HG03175 (cell line): ENCODE measurements at regions not wholly inside any gene's neighbourhood (a gene's known extent, or its start where the extent isn't known, plus 50 kb on each side); places are given as distances from the start of the nearest gene placed in this dataset.

Experiments used
- ATAC-seq: cut with Tn5 transposase; IDR thresholded peaks from one replicate; pipeline ENCODE4 v1.9.1; 2021; ENCODE audit warnings: mild to moderate bottlenecking, moderate library complexity; ENCODE audit not compliant: unreplicated experiment

DNA sequence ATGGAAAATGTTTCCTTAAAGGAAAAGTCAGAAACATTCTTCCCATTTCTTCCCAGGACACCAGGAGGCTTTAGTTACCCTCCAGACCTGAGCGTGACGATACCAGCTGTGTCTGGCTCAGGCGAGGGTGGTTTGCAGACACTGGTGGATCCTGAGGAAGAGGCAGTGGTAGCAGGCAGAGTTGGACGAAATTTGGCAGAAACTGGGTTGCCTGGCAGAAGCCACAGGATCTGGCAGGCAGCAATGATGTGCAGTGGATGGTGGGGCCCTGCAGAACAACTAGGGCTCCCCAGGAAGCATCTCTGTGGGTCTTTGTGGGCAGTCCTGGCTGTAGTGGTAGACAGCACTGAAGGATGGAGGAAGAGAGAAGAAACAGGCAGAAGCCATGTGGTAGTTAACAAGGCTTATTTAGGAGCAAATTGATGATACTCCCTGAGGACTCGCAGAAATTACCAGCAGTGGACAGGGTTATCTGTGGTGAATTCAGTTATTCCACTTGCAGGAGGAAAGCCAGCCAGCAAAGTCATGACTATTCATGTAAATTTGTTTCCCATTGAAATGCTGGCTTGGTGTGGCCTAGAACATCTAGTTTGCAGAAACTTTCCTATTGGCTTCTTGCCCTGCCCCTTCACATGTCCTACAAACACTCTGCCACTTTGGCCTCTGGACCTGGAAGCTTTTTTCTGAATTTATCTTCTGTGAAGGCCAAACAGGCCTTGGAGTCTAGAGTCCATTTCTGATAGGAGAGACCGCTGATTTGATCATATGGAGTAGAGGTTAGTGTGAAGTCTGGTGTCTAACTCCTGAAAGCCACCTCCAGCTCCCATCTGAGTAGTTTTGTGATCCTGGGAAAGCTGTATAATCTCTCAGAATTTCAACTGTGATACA lies 212.0 kb downstream of the DMRT2 start:
- ATAC-seq: no peak

DNA sequence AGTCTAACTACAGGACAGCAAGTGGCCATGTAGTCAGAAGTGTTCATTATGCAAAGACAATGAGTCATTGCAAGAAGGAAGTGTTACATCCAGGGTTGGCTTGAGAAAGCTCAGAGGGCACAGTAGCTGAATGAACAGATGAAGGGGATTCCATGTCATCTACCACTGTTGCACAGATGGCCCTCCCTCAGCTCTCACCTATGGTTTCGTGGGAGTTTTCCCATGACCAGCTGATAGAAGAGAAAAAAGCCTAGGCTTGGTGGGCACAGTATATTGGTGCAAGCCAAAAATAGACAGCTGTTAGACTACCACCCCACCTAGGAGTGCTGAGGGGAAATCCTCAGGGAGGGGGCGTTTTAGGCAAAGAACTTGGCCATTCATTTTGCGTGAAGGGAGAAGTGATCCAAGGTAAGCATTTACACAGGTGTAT lies 217.0 kb downstream of the DMRT2 start:
- peak; percentile 94 for ATAC-seq

DNA sequence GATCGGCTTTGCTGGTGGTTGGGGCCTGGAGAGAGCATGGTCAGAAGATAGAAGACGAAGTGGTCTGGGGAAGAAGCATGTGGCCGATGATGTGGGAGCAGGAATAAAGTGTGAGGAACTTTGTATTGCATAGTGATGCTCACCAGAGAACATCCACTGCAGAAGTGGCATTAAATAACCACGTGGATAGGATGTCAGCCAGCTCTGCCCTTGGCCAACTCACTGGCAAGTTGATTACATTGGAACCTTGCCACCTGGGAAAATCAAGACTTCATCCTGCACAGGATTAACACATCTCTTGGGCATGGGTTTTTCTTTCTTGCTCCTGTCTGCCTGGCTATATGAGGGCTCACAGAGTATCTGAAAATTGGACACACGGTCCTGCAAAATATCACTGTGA lies 217.4 kb downstream of the DMRT2 start:
- no peak for ATAC-seq

DNA sequence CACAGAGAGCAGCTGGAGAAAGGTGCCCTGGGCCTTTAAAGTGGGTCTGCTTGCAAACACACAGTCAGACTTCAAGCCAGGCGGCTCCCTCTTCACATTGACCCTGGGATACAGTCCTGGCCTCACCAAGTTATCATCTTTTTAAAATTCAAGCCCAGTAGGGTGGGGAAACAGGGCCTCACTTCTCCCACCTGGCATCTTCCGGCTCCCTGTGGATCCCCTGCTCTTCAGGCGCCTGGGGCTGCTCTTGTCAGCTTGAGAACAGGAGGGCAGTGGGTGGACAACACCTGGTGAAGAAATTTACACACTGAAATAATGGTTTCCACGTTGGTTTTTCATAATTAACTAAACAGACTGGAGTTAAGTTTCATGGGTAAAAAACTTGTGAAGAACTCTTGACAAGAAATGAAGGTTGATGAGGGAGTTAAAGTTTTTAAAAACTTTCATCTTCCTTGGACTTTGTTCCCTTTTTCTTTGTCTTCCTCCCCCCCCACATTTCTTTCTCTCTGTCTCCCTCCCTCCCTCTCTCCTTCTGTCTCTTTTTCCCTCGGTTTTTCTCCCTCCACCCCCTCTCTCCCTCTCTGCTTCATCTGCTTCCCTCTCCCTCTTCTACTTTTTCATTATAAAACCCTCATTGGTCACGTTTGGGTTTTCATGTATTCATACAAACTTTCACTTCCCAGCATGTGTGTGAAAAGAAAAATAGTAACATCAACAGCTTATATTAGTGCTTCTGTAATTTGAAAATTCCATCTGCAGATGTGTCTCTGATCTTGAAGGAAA lies 219.6 kb downstream of the DMRT2 start:
- no peak for ATAC-seq

DNA sequence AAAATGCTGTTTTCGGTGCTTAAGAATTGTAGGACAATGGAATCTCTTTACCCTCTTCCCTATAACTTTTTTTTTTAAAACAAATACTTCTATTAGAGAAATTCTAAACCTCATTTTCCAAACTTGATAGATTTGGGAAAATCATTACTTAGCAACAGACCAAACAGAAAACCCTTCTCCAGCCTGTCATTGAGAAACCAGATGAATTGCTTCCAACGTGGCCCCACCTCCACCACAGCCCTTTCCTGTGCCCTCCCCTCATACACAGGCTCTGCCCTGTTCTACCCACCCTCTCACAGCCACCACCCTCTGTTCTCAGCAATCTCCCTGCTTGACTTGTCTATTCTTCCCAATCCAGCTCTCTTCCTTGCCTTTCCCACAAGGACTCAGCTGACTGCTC lies 221.2 kb downstream of the DMRT2 start:
- no peak for ATAC-seq

DNA sequence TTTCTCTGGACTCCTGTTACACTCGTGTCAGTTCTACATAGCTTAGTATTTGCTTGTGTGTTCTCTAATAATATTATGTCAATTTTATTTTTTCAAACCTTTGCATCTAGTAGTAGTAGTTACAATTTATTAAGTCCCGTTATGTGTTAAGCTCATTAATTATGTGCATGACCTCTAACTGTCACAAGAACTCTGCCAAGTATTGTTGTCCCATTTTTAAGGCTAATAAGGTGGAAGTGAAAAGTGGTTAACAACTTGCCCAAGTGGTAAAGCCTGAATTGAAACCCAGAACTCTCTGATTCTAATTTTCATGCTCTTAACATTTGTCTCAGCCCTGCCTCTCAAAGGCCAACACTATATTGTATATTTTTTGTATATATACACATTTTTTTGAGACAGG lies 221.6 kb downstream of the DMRT2 start:
- no peak for ATAC-seq

DNA sequence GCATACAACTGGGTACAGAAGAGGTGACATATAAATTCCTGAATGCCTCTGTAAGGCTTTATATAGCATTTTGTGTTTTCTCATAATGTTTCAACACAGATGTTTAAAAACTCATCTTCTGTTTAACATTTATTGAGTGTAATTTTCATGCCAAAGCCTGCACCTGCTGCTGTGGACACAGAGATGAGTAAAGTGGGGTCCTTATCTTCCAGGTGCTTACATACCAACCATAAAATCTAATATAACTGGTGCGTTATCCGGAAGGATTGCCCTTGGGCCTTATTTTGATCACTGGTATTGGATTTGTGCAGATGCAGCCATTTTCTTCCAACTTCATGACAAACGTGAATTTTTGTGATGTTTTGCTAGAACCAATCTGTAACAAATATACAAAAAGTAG lies 222.3 kb downstream of the DMRT2 start:
- ATAC-seq: no peak

DNA sequence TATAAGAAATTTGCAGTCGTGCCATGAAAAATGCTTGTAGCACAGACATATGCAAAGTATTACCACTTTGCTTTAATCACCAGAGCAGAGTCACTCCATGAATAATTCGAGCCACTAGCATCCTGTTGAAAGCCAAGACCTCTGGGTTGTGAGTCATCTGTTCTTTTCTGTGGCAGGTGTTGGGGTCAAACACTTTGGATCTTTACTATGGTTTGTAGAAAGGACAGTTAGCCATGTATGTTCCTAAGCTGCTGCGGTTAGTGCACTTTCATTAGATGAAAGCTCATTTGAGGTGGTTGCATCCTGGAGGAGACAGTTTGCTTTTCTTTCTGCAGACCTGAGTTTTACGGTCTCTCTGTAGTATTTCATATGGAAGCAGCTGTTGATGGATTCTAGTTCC lies 223.7 kb downstream of the DMRT2 start:
- peak; percentile 55 for ATAC-seq

DNA sequence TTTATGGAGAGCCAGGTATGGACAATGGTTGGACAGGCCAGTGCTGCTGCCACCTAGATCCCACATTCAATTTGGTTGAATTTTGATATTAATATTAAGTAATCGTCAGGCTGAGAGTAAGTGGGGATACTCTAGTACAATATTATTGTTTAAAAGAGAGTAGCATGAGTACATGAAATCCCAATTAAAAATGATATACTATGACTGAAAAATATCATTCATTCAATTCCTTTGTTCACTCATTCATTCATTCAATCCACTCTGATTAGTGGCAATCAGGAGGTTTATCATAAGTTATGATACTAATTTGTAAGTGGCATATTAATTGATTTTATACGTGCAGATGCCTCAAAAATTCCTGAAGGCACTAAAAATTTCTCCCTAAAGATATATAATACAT lies 224.2 kb downstream of the DMRT2 start:
- ATAC-seq: no peak

DNA sequence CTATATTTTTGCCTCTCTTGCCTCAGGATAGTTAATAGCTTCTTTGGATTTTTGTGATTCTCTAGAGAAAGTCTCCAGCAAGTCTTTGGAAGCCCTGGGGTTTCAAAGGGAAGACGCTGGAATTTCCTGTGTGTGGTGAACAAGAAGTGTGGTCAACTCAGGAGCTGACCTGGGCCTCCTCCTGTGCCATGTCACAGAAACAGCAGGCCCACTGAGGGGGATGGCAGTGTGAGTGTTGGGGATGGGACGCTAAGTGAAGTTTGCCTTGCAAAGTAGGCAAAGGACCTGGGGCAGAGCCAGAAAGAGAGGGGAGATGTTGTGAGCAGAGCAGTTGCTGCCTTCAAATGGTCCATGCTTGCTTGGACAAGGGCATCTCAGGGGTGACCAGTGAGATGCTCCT lies 226.3 kb downstream of the DMRT2 start:
- no peak for ATAC-seq

DNA sequence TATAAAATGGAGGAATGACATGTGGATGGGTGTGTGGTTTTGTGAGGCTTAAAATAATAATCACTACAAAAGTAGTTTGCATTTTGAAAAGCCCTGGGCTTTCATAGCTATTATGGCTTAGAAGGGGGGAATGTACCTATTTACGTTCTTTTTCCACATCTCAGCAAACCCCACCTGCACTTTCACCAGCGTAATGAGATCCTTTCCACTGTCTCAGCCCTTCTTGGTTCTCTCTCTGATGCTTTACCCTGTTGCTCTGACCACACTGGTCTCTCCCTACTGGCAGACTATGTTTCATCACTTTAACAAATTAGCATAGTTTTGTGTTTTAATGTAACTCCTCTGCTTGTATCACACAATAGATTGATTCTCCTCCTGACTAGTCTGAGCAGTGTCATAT lies 234.6 kb downstream of the DMRT2 start:
- no peak for ATAC-seq

DNA sequence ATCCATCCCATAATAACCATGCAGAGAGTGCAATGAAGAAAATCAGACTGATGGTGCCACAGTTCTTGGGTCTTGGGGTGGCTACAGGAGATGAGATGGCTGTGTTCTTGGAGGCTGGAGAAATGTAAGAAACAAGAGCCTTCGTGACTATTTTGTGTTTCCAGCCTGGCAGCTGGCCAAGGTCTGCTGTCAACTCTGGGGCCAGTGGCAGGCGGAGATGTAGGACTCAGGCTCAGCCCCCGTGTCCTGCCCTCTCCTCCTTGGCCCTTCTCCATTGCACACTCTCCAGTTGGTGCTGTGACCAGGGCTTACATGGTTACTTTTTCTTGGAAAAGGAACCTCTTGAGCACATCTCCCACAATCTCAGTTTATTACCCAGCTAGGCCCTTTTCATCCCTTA lies 235.4 kb downstream of the DMRT2 start:
- ATAC-seq: no peak

DNA sequence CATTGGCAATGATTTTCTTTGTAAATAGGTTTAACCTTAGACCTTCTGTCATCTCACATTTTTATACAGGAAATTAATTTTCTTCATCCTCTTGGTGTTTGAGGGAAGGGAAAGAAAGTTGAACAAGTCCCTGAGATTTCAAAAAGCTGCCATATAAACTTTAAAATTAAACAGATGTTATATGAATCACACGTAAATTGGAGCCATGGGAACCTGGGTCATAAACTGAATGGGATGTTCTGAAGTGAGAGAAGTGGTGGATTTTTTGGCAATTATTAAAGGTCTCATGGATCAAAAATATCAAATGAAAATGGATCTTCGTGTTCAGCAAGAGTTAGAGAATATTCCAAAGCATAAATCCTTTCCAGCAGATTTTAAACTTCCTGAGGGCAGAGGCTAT lies 242.2 kb downstream of the DMRT2 start:
- ATAC-seq: no peak

DNA sequence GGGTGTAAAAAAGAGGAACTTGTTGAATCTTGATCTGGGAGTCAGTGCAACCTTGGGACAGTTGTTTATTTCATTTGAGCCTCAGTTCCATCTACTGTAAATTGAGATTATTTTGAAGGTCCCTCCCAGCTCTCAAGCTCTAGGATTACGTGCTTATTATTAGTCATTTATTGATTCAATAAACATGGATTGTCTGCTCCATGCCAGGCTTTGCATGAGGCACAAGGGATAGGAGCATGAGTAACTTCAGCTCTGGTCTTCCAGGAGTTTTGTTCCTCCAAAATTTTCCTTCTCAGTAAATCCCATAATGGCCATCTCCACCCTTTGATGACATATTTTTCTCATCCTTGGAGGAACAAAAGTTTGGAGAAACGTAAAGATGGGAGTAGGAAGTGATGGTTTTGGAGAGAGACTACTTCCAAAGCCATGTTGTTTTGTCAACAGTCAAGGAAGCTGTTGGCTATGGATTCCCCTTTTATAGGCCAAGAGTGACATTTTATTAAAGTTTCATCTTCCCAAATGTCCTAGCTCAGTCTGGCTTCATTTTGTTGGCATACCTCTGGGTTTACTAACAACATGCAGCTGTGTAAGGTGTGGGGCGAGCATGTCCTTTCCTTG lies 244.6 kb downstream of the DMRT2 start:
- no peak for ATAC-seq

DNA sequence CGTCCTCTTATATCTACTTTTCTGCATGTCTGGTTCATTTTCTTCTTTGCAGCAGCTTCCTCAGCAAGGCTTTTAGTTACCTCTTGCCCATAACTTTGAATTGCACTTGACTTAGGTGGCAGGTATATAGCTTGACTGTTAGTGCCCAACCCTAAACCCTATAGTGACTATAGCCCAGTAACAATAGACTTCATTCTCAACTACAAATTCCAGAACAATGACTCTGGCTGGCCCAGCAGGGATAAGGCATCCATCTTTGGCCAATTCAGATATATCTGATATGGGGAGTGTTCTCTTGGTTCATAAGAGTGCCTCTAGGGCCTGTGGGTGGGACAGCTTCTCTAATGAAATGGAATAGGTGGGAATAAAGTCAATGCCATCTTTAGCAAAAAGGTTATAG lies 246.2 kb downstream of the DMRT2 start:
- ATAC-seq: no peak

DNA sequence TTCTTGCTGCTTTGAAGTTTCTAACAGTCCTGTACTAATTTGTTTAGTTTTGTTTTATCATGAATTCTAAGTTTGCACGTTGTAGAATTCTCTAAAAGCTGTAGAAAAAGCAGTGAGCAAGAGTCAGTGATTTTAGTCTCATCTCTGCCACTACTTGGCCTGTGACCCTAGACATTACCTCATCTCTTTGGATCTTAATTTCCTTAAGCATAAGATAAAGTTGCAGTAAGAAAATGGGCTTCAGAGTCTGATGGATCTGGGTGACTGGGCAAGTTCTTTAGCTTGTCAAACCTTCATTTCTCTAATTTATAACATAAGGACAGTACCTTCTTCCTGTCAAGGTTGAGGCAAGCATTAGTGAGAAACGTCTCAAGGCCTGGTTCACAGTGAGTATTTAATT lies 247.9 kb downstream of the DMRT2 start:
- ATAC-seq: no peak

DNA sequence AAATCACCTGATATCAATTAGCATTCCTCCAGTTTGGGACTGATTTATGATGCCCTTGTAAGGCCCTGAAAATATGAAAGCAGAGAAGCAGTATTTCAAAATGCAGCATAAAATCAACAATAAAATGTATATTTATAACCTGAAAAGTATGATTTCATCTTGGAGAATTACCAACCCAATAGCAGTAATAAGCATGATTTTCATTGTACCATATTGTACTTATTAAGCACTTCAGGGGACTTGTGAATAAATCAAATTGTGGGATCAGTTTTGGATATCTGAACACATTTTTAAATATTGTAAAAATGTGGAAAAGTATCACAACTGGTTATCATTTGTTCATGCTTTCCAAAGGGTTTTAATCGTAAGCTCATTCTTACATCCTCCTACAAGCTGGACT lies 250.8 kb downstream of the DMRT2 start:
- no peak for ATAC-seq

DNA sequence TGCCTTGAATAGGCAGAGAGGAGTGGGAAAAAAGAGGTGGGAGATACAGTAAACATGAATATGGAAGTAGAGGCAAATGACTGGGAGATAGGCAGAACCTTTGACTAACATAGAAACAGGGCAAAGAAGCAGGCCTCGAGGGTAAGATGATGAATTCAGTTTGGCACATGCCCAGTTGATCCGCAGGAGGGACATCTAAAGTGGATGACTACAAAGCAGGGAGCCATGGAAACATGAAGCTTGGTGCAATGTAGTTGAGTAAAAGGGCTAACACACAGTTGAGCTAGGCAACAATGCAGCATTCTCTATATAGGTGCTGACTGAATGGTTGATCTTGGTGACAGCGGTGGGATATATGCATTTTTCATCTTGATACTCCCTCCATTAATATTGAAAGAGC lies 253.8 kb downstream of the DMRT2 start:
- ATAC-seq: no peak

DNA sequence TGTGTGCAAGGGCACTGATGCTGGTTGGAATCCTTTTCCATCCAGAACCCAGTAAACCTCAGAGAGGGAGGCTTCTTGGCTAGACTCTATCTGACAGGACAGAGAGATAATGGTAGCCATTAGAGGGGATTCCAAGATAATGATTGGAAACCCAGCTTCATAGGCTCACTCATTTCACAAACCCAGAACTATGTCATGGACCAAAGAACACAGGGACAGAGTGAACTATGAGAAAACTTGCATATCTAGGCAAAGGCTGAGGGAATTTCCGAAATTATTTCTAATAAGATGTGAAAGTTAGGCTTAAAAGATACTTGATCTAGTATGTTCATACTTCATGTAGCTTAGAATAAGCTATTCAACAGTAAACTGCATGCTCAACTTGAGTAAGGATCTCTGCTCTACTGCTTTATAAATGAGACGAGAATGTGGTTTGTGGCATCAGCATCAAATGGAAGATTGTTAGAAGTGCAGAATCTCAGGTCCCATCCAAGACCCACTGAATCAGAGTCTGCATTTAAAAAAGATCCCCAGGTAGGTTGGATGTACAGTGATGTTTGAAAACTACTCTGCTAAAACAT lies 261.4 kb downstream of the DMRT2 start:
- no peak for ATAC-seq

DNA sequence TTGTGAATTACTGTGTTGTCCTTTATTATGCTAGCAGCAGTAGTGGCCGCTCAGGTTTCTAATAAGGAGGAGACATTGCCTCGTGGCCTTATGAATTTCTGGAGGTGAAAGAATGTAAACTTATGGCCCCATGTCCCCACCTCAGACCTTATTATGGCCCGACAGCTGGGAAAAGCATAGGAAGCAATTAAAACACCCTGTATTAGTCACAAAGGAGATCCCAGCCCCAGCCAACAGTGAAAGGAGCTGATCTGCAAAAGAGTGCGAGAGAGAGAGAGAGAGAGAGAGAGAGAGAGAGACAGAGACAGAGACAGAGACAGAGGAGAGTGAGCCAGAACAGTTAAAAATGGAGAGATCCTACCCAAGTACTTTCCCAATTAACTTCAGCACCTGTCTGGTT lies 269.3 kb downstream of the DMRT2 start:
- no peak for ATAC-seq

DNA sequence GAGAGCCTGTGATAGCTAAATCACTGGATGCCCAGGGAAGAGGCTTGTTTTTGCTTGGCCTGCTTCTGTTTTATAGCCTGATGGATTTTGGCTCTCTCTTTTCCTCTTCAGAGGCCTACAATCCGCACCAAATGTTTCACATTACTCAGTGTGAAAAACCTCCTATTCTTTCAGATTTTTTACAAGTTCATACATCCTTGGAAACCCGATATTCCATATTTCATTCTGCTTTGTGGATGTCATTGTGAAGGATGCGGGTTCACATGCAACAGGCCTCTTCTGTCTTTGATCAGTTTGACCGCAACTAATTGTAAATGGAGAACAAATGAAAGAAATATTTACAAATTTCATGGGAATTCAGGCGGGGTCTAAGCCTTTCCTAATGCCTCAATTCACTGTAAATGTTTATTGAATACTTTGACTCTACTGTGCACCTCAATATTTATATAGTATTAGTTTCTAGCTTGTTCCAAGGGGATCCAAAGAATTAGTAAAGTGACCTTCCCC lies 269.9 kb downstream of the DMRT2 start:
- no peak for ATAC-seq
